ENCODE measurements at regions not wholly inside any gene's neighbourhood (a gene's known extent, or its start where the extent isn't known, plus 50 kb on each side); places are given as distances from the start of the nearest gene placed in this dataset.
"Not testable (repeated sequence)": the region's sequence is repeated elsewhere in the genome, so short reads cannot be mapped to it uniquely, and the experiment has no call there.

- ATAC-seq (no peak), DNase-seq (no peak)
- intact Hi-C loops (cut with DNase I, micrococcal nuclease): no loop called here
Measured at GRCh38 chr3:98699132-98699531, 64.0 kb upstream of the ST3GAL6 start.

DNA sequence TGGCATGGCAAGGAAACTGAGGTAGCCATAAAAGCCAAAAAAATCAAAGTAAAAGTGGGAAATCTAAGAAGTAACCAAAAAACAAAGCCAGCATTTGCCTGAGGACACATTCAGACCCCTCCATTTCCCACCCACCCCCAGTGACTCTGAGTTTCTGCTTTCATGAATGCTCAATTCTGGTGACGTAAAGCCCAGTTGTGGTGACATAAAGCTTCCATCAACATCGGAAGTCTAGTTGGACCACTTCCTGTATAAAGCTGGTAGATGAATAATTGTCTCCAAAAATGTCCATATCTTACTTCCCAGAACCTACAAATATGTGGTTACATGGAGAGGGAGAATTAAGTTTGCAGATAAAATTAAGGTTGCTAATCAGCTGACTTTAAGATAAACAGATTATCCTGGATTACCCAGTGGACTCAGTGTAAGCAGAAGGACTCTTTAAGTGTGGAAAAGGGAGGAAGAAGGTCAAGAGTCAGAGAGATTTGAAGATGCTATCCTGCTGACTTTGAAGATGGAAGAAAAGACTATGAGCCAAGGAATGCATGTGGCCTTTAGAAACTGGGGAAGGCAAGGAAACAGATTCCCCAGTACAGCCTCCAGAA lies 62.0 kb upstream of the ST3GAL6 start:
- ATAC-seq (no peak), DNase-seq (no peak)
- intact Hi-C loops (cut with DNase I, micrococcal nuclease): no loop called here

GRCh38 chr3:98702166-98702565 lies 61.0 kb upstream of the ST3GAL6 start:
- no peak for DNase-seq
- no peak for ATAC-seq
- intact Hi-C loops (cut with DNase I, micrococcal nuclease): no loop called here

DNA sequence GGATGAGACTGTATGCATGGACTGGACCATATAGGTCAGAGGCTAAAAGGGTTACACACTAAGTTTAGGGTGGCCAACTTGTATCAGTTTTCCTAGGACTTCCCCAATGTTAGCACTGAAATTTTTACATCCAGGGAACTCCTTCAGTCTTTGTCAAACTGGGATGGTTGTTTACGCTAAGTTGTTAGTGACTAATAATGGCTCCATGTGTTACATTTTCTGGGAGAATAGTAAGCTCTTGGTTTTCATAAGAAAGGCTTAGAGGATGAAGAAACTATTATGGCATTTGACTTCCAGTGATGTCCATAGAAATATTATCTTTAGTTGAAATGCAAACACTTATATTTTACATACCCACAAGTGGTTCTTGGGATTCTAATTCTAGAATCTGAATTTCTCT lies 57.9 kb upstream of the ST3GAL6 start:
- ATAC-seq (no peak), DNase-seq (no peak)
- intact Hi-C loops (cut with DNase I, micrococcal nuclease): no loop called here

- ATAC-seq (no peak), DNase-seq (no peak)
- intact Hi-C loops (cut with DNase I, micrococcal nuclease): no loop called here
Measured at GRCh38 chr3:98705694-98706093, 57.4 kb upstream of the ST3GAL6 start.

GRCh38 chr3:98708681-98709080 lies 54.5 kb upstream of the ST3GAL6 start:
- intact Hi-C loops (cut with DNase I, micrococcal nuclease); DNase-seq; ATAC-seq: not testable (repeated sequence)

- ATAC-seq (no peak), DNase-seq (no peak)
- intact Hi-C loops (cut with DNase I, micrococcal nuclease): no loop called here
Measured at GRCh38 chr3:98709441-98709840, 53.7 kb upstream of the ST3GAL6 start.

GRCh38 chr3:98710067-98710659 lies 53.0 kb upstream of the ST3GAL6 start:
- intact Hi-C loops (cut with DNase I, micrococcal nuclease): no loop called here
- ATAC-seq (no peak), DNase-seq (no peak)

DNA sequence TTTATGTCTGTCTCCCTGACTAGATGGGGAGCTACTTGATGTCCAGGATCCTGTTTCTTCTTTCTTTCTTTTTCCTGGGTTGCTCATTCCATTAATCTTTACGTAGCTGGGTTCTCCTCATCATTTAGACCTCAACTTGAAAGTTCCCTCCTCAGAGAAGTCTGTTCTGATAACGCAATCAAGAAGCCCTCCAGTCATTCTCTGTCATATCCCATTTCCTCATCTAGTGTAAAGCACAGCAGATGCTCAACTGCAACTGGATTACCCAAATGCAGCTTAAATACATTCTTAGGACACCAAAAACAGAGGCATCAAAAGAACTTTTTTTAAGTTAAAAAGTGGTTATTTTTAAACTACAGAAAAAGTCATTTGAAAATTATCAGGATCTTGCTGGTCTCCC lies 51.7 kb upstream of the ST3GAL6 start:
- no peak for DNase-seq
- intact Hi-C loops (cut with DNase I, micrococcal nuclease): no loop called here
- ATAC-seq: no peak

GRCh38 chr3:98712726-98713125 lies 50.4 kb upstream of the ST3GAL6 start:
- intact Hi-C loops (cut with DNase I, micrococcal nuclease): no loop called here
- ATAC-seq: no peak
- DNase-seq: no peak

DNA sequence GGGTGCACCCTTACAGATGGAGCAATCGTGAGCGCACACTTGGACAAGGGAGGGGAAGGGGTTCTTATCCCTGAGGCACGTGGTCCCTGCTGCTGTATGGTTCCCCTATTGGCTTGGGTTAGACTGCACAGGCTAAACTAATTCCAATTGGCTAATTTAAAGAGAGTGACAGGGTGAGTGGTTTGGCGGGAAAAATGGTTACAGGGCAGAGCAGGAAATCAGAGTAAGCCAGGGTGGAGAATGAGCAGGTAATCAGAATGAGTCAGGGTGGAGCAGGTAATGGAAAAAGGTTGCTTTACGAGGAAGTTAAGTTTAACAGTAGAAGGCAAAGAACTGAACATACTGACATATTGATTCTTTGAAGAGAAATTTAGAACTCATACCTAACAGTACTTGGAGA lies 49.8 kb upstream of the ST3GAL6 start:
- intact Hi-C loops (cut with DNase I, micrococcal nuclease); ATAC-seq; DNase-seq: not testable (repeated sequence)

Data from left colon (tissue), 2 donors.